PC-3 (cell line): ENCODE measurements at regions not wholly inside any gene's neighbourhood (a gene's known extent, or its start where the extent isn't known, plus 50 kb on each side); places are given as distances from the start of the nearest gene placed in this dataset.

ENCODE experiments used
- ATAC-seq: fragments of 200-7000 bp; cut with Tn5 transposase; 2 replicates; pipeline ENCODE4 v1.9.1; 2020; ENCODE audit warnings: mild to moderate bottlenecking, moderate library complexity
- BruUV-seq: library from RNA; stranded (reverse); fragments of 400-500 nt; replicated peaks from 2 replicates; lab custom pipeline; 2021; lab: Mats Ljungman, UMichigan
- CTCF ChIA-PET: fragments of 300-600 bp; sonication (Branson Sonifier 250); formaldehyde crosslinking; loops from one replicate; lab custom pipeline; 2022; ENCODE audit warnings: antibody characterized with exemption; lab: Charles Lee
- POLR2A ChIA-PET: fragments of 300-600 bp; sonication (Branson Sonifier 250); formaldehyde crosslinking; loops from one replicate; lab custom pipeline; 2022; ENCODE audit warnings: antibody characterized with exemption; ENCODE audit not compliant: unreplicated experiment; lab: Charles Lee
- DNase-seq: peaks from one replicate; pipeline ENCODE4 v3.0.0-alpha.2; 2015
- H2AFZ ChIP-seq: fragments of 300-600 bp; sonication (generic); 2 replicates; pipeline ENCODE4 v1.6.0; 2016; ENCODE audit warnings: antibody characterized with exemption, low read length
- H3F3A ChIP-seq: fragments of 300-600 bp; sonication (generic); one replicate; pipeline ENCODE4 v1.6.0; 2017; ENCODE audit warnings: antibody characterized with exemption, low read length, control low read depth, mild to moderate bottlenecking; ENCODE audit not compliant: unreplicated experiment
- H3K27ac ChIP-seq: fragments of 300-600 bp; sonication (generic); 2 replicates; pipeline ENCODE4 v1.5.1; 2016; ENCODE audit warnings: mild to moderate bottlenecking, low read length
- H3K27me3 ChIP-seq: fragments of 300-600 bp; sonication (generic); 2 replicates; pipeline ENCODE4 v1.6.1; 2016; ENCODE audit warnings: low read length, mixed read lengths
- H3K36me3 ChIP-seq: fragments of 300-600 bp; sonication (generic); 2 replicates; pipeline ENCODE4 v1.6.1; 2016; ENCODE audit warnings: low read depth, mixed run types, low read length, mixed read lengths
- H3K4me1 ChIP-seq: fragments of 300-600 bp; sonication (generic); 2 replicates; pipeline ENCODE4 v1.5.1; 2016; ENCODE audit warnings: low read length; ENCODE audit not compliant: insufficient read depth
- H3K4me2 ChIP-seq: fragments of 300-600 bp; sonication (generic); 2 replicates; pipeline ENCODE4 v1.6.0; 2016; ENCODE audit warnings: low read length
- H3K4me3 ChIP-seq: fragments of 300-600 bp; sonication (generic); 2 replicates; pipeline ENCODE4 v1.5.1; 2016; ENCODE audit warnings: mild to moderate bottlenecking, low read length, mixed read lengths
- H3K79me2 ChIP-seq: fragments of 300-600 bp; sonication (generic); 2 replicates; pipeline ENCODE4 v1.6.1; 2017; ENCODE audit warnings: low read length, mixed read lengths
- H3K9ac ChIP-seq: fragments of 300-600 bp; sonication (generic); 2 replicates; pipeline ENCODE4 v1.6.0; 2016; ENCODE audit warnings: mild to moderate bottlenecking, low read length
- H3K9me2 ChIP-seq: fragments of 300-600 bp; sonication (generic); replicated peaks from 2 replicates; pipeline ENCODE4 v1.6.1; 2016; ENCODE audit warnings: mixed run types, low read length, mixed read lengths
- H3K9me3 ChIP-seq: fragments of 300-600 bp; sonication (generic); 2 replicates; pipeline ENCODE4 v1.6.1; 2016; ENCODE audit warnings: low read length, mixed read lengths
- H4K20me1 ChIP-seq: fragments of 300-600 bp; sonication (generic); 2 replicates; pipeline ENCODE4 v1.6.1; 2016; ENCODE audit warnings: low read length, mixed read lengths
- CTCF ChIP-seq: fragments of 300-600 bp; sonication (generic); conservative IDR thresholded peaks from 2 replicates; pipeline ENCODE4 v1.5.1; 2017; ENCODE audit warnings: antibody characterized with exemption, low read depth, mild to moderate bottlenecking, low read length
- EZH2 ChIP-seq: fragments of 300-600 bp; sonication (generic); IDR thresholded peaks from one replicate; pipeline ENCODE4 v1.6.1; 2017; ENCODE audit warnings: antibody characterized with exemption, mild to moderate bottlenecking, low read length; ENCODE audit not compliant: unreplicated experiment
- EZH2phosphoT487 ChIP-seq: fragments of 300-600 bp; sonication (generic); IDR thresholded peaks from 2 replicates; pipeline ENCODE4 v1.6.1; 2018; ENCODE audit warnings: mild to moderate bottlenecking, antibody characterized with exemption, low read length, borderline replicate concordance
- intact Hi-C: fragments of 100-400 bp; cut with micrococcal nuclease; formaldehyde crosslinking; loops from 2 replicates; pipeline ENCODE4 v1.9.0; 2023

DNA sequence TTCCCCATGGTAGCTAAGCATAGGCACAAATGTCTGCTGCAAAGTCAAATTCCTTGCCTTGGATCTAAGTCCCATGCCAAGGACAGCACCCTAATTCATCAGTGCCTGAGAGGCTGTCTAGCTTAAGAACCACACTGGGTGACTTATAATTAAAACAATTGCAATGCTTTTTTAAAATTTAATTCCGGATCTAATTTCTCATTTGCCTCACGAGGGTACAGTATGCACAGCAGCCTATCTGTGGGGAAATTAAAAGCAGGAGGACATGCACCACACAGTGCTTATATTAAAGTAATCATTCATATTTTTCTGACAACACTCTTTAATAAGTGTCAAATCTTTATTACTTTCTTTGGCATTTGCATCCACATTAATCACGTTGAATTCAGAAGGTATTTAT is 378.8 kb downstream of the GPAM start:
- no peak overlapping the region for H3K4me2 ChIP-seq
- no peaks in the 10 kb centered on the region for H3K27me3 ChIP-seq
- DNase-seq (no peak), ATAC-seq (no peak)
- H3F3A ChIP-seq: no peaks in the 10 kb centered on the region
- BruUV-seq: no TSS peak
- no peak overlapping the region for H2AFZ ChIP-seq
- TF ChIP-seq EZH2 (no peak), CTCF (no peak)
- no peak overlapping the region for H3K9ac ChIP-seq
- no peaks in the 10 kb centered on the region for H4K20me1 ChIP-seq
- intact Hi-C loops: no loop called here
- no peak overlapping the region for H3K27ac ChIP-seq
- no peaks in the 10 kb centered on the region for H3K9me3 ChIP-seq
- POLR2A ChIA-PET: no interaction called here
- CTCF ChIA-PET: no interaction called here
- no peaks in the 10 kb centered on the region for H3K36me3 ChIP-seq
- H3K79me2 ChIP-seq: no peaks in the 10 kb centered on the region
- no peaks in the 10 kb centered on the region for H3K4me1 ChIP-seq
- no peak overlapping the region for H3K4me3 ChIP-seq
- H3K9me2 ChIP-seq: no peaks in the 10 kb centered on the region

GRCh38 chr10:111811517-111811916 is 372.0 kb downstream of the GPAM start:
- no peak for ATAC-seq
- BruUV-seq: no TSS peak
- Histone ChIP-seq H3K27me3 (no peaks in the 10 kb centered on the region), H3K4me1 (no peaks in the 10 kb centered on the region), H3F3A (no peaks in the 10 kb centered on the region), H4K20me1 (no peaks in the 10 kb centered on the region), H3K36me3 (no peaks in the 10 kb centered on the region), H3K79me2 (no peaks in the 10 kb centered on the region), H3K9me3 (no peaks in the 10 kb centered on the region), H3K4me2 (no peak overlapping the region), H3K4me3 (no peak overlapping the region), H3K9ac (no peak overlapping the region), H3K9me2 (no peaks in the 10 kb centered on the region), H3K27ac (no peak overlapping the region), H2AFZ (no peak overlapping the region)
- ChIA-PET CTCF (no interaction called here), POLR2A (no interaction called here)
- DNase-seq: no peak
- TF ChIP-seq EZH2: no peak
- no peak for TF ChIP-seq EZH2phosphoT487
- TF ChIP-seq CTCF: no peak
- intact Hi-C loops: no loop called here

DNA sequence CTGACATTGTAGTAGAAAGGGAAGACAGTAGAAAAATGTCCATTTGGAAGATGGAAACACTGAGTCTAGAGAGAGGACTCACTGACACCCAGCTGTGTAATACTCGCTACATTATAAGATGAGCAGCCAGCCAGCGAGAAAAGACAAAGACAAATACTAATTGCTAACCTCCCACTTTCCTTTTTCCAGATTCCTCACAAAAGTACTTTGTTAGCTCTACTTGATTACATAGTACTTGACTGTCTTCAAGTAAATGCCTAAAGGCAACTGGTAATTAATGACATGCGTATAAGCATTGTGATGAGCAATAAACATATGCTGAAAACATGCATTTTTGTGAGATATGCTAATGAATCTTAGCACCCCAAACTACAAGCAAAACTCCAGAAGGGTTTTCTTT is 363.1 kb downstream of the GPAM start:
- Histone ChIP-seq H4K20me1 (no peaks in the 10 kb centered on the region), H3K9me2 (no peaks in the 10 kb centered on the region), H3K27ac (no peak overlapping the region), H3K9me3 (no peaks in the 10 kb centered on the region), H2AFZ (no peak overlapping the region), H3K4me3 (no peak overlapping the region), H3K79me2 (no peaks in the 10 kb centered on the region), H3K4me1 (no peaks in the 10 kb centered on the region), H3K4me2 (no peak overlapping the region), H3K36me3 (no peaks in the 10 kb centered on the region), H3K27me3 (no peaks in the 10 kb centered on the region), H3K9ac (no peak overlapping the region), H3F3A (no peaks in the 10 kb centered on the region)
- no TSS peak for BruUV-seq
- ATAC-seq (no peak), DNase-seq (no peak)
- ChIA-PET POLR2A (no interaction called here), CTCF (no interaction called here)
- TF ChIP-seq EZH2: no peak
- TF ChIP-seq EZH2phosphoT487: no peak
- TF ChIP-seq CTCF: no peak
- intact Hi-C loops: no loop called here
